Breast epithelium (tissue), 4 donors: ENCODE measurements at regions not wholly inside any gene's neighbourhood (a gene's known extent, or its start where the extent isn't known, plus 50 kb on each side); places are given as distances from the start of the nearest gene placed in this dataset.

Source experiments
- DNase-seq, 2 donors: peaks; one replicate each; pipeline ENCODE4 v3.0.0-alpha.2; 2019; ENCODE audit warnings: low spot score in 2 of 2
- H3K27ac ChIP-seq, 2 donors: fragments of 200-600 bp; sonication (generic) in 1 of 2; one replicate each; pipeline ENCODE4 v1.5.1; 2016 to 2019; ENCODE audit warnings: mild to moderate bottlenecking in 1 of 2
- H3K27me3 ChIP-seq, 2 donors: fragments of 200-600 bp; sonication (generic) in 1 of 2; one replicate each; pipeline versions ENCODE4 v1.5.1 to v1.6.0; 2017 to 2019; ENCODE audit warnings: control low read depth in 1 of 2, mild to moderate bottlenecking in 1 of 2
- H3K36me3 ChIP-seq: fragments of 200-600 bp; one replicate; pipeline ENCODE4 v1.5.1; 2019
- H3K4me1 ChIP-seq, 2 donors: fragments of 200-600 bp; sonication (generic); one replicate each; pipeline ENCODE4 v1.5.1; 2016 to 2019; ENCODE audit warnings: control low read depth in 1 of 2
- H3K4me3 ChIP-seq, 3 donors: fragments of 200-600 bp; sonication (generic); 1 replicate in 2 of 3; 2 replicates in 1 of 3; pipeline ENCODE4 v1.5.1; 2016 to 2019; ENCODE audit warnings: mild to moderate bottlenecking in 3 of 3, moderate library complexity in 2 of 3
- H3K9me3 ChIP-seq, 2 donors: fragments of 200-600 bp; sonication (generic) in 1 of 2; one replicate each; pipeline ENCODE4 v1.5.1; 2016 to 2019; ENCODE audit warnings: control low read depth in 1 of 2
- POLR2A ChIP-seq: fragments of 450-650 bp; IDR thresholded peaks from one replicate; pipeline ENCODE4 v1.6.1; 2016; ENCODE audit warnings: antibody characterized with exemption, mild to moderate bottlenecking, moderate library complexity
- POLR2AphosphoS5 ChIP-seq, 3 donors: sonication (generic); formaldehyde crosslinking; IDR thresholded peaks; one replicate each; pipeline ENCODE4 v1.6.1; 2017; ENCODE audit warnings: antibody characterized with exemption in 3 of 3
- intact Hi-C: fragments of 100-400 bp; cut with DNase I; formaldehyde crosslinking; loops from one replicate; pipeline ENCODE4 v1.15.1; 2023; ENCODE audit warnings: low total_unique reads
- TF ChIP-seq, protein P1 (sequence below), 3 donors: fragments of 450-650 bp; IDR thresholded peaks; one replicate each; pipeline ENCODE4 v1.5.1; 2016 to 2017; ENCODE audit warnings: antibody characterized with exemption in 3 of 3, mild to moderate bottlenecking in 3 of 3, moderate library complexity in 3 of 3

GRCh38 chr16:20203272-20203671 lies 124.0 kb downstream of the GP2 start:
- H3K4me3 ChIP-seq: no peak overlapping the region
- intact Hi-C loops: no loop called here
- H3K4me1 ChIP-seq: no peaks in the 10 kb centered on the region
- H3K27ac ChIP-seq: no peak overlapping the region
- no peaks in the 10 kb centered on the region for H3K36me3 ChIP-seq
- H3K9me3 ChIP-seq: no peaks in the 10 kb centered on the region
- no peak for DNase-seq
- H3K27me3 ChIP-seq: no peaks in the 10 kb centered on the region
- TF ChIP-seq, protein P1, sequence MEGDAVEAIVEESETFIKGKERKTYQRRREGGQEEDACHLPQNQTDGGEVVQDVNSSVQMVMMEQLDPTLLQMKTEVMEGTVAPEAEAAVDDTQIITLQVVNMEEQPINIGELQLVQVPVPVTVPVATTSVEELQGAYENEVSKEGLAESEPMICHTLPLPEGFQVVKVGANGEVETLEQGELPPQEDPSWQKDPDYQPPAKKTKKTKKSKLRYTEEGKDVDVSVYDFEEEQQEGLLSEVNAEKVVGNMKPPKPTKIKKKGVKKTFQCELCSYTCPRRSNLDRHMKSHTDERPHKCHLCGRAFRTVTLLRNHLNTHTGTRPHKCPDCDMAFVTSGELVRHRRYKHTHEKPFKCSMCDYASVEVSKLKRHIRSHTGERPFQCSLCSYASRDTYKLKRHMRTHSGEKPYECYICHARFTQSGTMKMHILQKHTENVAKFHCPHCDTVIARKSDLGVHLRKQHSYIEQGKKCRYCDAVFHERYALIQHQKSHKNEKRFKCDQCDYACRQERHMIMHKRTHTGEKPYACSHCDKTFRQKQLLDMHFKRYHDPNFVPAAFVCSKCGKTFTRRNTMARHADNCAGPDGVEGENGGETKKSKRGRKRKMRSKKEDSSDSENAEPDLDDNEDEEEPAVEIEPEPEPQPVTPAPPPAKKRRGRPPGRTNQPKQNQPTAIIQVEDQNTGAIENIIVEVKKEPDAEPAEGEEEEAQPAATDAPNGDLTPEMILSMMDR (IDR thresholded peaks at IDR 0.05): no peak
- no peak for TF ChIP-seq POLR2A
- TF ChIP-seq POLR2AphosphoS5 (IDR thresholded peaks at IDR 0.05): no peak

GRCh38 chr16:20202747-20203146 lies 124.6 kb downstream of the GP2 start:
- Histone ChIP-seq H3K27ac (no peak overlapping the region), H3K4me1 (no peaks in the 10 kb centered on the region), H3K9me3 (no peaks in the 10 kb centered on the region), H3K4me3 (no peak overlapping the region), H3K36me3 (no peaks in the 10 kb centered on the region), H3K27me3 (no peaks in the 10 kb centered on the region)
- intact Hi-C loops: no loop called here
- TF ChIP-seq POLR2A: no peak
- TF ChIP-seq, protein P1 (IDR thresholded peaks at IDR 0.05): no peak
- TF ChIP-seq POLR2AphosphoS5 (IDR thresholded peaks at IDR 0.05): no peak
- no peak for DNase-seq

DNA sequence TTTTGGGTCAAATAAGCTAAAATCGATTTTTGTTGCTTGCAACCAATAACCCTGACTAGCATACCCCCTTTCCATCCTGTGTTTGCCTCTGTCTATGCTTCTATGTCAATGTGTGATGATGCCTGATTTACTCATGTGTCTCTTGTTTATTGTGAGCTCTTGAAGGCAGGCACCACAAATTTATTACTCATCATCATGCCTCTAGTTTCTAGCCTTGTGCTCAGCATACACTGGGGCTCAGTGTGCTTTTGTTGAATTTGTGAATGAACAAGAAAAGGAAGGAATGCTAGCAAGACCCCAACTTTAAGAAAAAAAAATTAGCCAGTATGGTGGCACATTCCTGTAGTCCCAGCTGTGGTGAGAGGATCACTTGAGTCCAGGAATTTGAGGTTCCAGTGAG lies 119.1 kb upstream of the GPR139 start:
- no peak overlapping the region for H3K4me3 ChIP-seq
- H3K36me3 ChIP-seq: no peaks in the 10 kb centered on the region
- no peak for TF ChIP-seq POLR2AphosphoS5 (IDR thresholded peaks at IDR 0.05)
- TF ChIP-seq, protein P1 (IDR thresholded peaks at IDR 0.05): no peak
- TF ChIP-seq POLR2A: no peak
- H3K27ac ChIP-seq: no peak overlapping the region
- H3K27me3 ChIP-seq: no peaks in the 10 kb centered on the region
- intact Hi-C loops: no loop called here
- DNase-seq: no peak
- H3K9me3 ChIP-seq: no peaks in the 10 kb centered on the region
- H3K4me1 ChIP-seq: no peaks in the 10 kb centered on the region

DNA sequence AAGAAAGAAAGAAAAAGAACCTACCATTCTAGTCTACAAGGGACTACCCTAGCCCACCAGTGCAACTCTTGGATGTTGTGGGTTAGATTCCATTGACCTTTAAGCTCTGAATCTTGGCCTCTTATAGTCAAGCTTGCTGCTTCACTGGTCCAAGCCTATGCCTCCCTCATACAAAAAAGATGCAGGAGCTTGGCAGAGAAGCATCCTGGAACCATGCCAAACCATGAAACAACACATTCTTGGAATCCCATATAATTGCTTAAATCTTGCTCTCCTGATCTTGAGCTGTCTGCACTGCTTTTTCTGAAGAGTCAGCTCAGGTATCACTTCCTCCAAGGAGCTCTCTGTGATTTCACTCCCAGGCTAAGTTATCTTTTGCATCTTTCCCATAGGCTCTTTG lies 117.9 kb upstream of the GPR139 start:
- Histone ChIP-seq H3K4me1 (no peaks in the 10 kb centered on the region), H3K4me3 (no peak overlapping the region), H3K9me3 (no peaks in the 10 kb centered on the region), H3K36me3 (no peaks in the 10 kb centered on the region), H3K27ac (no peak overlapping the region), H3K27me3 (no peaks in the 10 kb centered on the region)
- no peak for DNase-seq
- TF ChIP-seq POLR2AphosphoS5 (IDR thresholded peaks at IDR 0.05) (no peak), POLR2A (no peak)
- TF ChIP-seq, protein P1 (IDR thresholded peaks at IDR 0.05): no peak
- intact Hi-C loops: no loop called here

DNA sequence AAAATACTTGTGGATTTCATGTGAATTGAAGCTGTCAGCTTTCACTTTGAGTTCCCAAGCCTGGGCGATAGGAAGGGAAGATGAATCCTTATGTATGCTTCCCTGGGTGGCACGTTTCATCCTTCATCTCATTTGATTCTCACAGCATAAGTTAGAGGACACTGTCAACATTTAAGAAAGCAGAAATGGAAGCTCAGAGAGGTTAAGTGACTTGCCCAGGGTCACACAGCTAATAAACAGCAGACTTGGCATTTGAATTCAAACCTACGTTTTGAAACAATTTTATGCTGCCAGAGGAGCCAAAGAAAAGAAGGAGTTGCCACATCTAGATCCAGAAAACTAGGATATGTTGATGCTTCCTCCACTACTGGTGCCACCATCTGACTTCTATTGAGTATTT lies 108.3 kb upstream of the GPR139 start:
- no peaks in the 10 kb centered on the region for H3K27me3 ChIP-seq
- intact Hi-C loops: no loop called here
- no peaks in the 10 kb centered on the region for H3K9me3 ChIP-seq
- H3K27ac ChIP-seq: no peak overlapping the region
- TF ChIP-seq POLR2A (no peak), POLR2AphosphoS5 (IDR thresholded peaks at IDR 0.05) (no peak)
- TF ChIP-seq, protein P1 (IDR thresholded peaks at IDR 0.05): no peak
- H3K4me3 ChIP-seq: no peak overlapping the region
- no peaks in the 10 kb centered on the region for H3K4me1 ChIP-seq
- no peak for DNase-seq
- H3K36me3 ChIP-seq: no peaks in the 10 kb centered on the region
